H1 (cell line): ENCODE measurements at regions not wholly inside any gene's neighbourhood (a gene's known extent, or its start where the extent isn't known, plus 50 kb on each side); places are given as distances from the start of the nearest gene placed in this dataset.

ENCODE experiments used
- CTCF ChIA-PET: fragments of 300-600 bp; sonication (Branson Sonifier 250); formaldehyde crosslinking; loops from one replicate; lab custom pipeline; 2021; ENCODE audit not compliant: partially characterized antibody; lab: Charles Lee
- POLR2A ChIA-PET: fragments of 300-600 bp; sonication (Branson Sonifier 250); formaldehyde crosslinking; loops from one replicate; lab custom pipeline; 2021; ENCODE audit warnings: inconsistent platforms; ENCODE audit not compliant: partially characterized antibody; lab: Charles Lee
- DNase-seq, 2 experiments: peaks; one replicate each; pipeline versions ENCODE4 v3.0.0 to v3.0.0-alpha.2; 2010 to 2022; ENCODE audit warnings: low spot score in 2 of 2, low read depth in 1 of 2, mixed read lengths in 1 of 2
- FAIRE-seq: peaks from 2 replicates; lab custom pipeline; 2011; peaks lifted over from hg19 to GRCh38; lab: Jason Lieb, UNC
- H2AFZ ChIP-seq: 2 replicates; pipeline ENCODE4 v1.8.1; 2012; ENCODE audit warnings: low read length, inconsistent platforms
- H2AK5ac ChIP-seq: 2 replicates; pipeline ENCODE4 v1.6.1; 2013; ENCODE audit warnings: low read depth, low read length
- H2BK120ac ChIP-seq: replicated peaks from 2 replicates; pipeline ENCODE3; 2013; ENCODE audit warnings: low read depth, low read length, inconsistent platforms
- H2BK12ac ChIP-seq: 2 replicates; pipeline ENCODE4 v1.6.1; 2013; ENCODE audit warnings: low read depth, low read length
- H2BK15ac ChIP-seq: 2 replicates; pipeline ENCODE4 v1.6.1; 2013; ENCODE audit warnings: low read length
- H2BK20ac ChIP-seq: 2 replicates; pipeline ENCODE4 v1.6.1; 2013; ENCODE audit warnings: low read length
- H2BK5ac ChIP-seq: 2 replicates; pipeline ENCODE4 v1.6.1; 2013; ENCODE audit warnings: low read depth, low read length
- H3K14ac ChIP-seq: 2 replicates; pipeline ENCODE4 v1.6.1; 2013; ENCODE audit warnings: inconsistent platforms; ENCODE audit not compliant: insufficient read length
- H3K18ac ChIP-seq: 2 replicates; pipeline ENCODE4 v1.6.1; 2013; ENCODE audit warnings: low read length; ENCODE audit errors: extremely low read depth
- H3K23ac ChIP-seq: 2 replicates; pipeline ENCODE4 v1.6.1; 2013; ENCODE audit warnings: inconsistent platforms; ENCODE audit not compliant: insufficient read length
- H3K23me2 ChIP-seq: 2 replicates; pipeline ENCODE4 v1.6.1; 2013; ENCODE audit warnings: low read depth, low read length
- H3K27ac ChIP-seq: 2 replicates; pipeline ENCODE4 v1.6.1; 2011; ENCODE audit warnings: low read depth, low read length, inconsistent platforms
- H3K27me3 ChIP-seq, 4 experiments: replicated peaks in 1 of 4; 1 replicate in 1 of 4; 2 replicates in 3 of 4; pipeline versions ENCODE4 v1.6.1 to v1.8.1; 2011 to 2013; ENCODE audit warnings: low read length in 3 of 4, mild to moderate bottlenecking in 3 of 4, inconsistent platforms in 2 of 4, mixed read lengths in 2 of 4, moderate library complexity in 1 of 4; ENCODE audit not compliant: control insufficient read depth in 3 of 4, insufficient read depth in 3 of 4; ENCODE audit errors: extremely low read depth in 1 of 4
- H3K36me3 ChIP-seq, 4 experiments: 2 replicates each; pipeline versions ENCODE4 v1.6.1 to v1.8.1; 2011 to 2013; ENCODE audit warnings: mild to moderate bottlenecking in 4 of 4, low read length in 3 of 4, moderate library complexity in 2 of 4, control low read depth in 1 of 4, inconsistent platforms in 1 of 4; ENCODE audit not compliant: insufficient read depth in 4 of 4, control insufficient read depth in 2 of 4
- H3K4ac ChIP-seq: replicated peaks from 2 replicates; pipeline ENCODE3; 2013; ENCODE audit warnings: low read length, low read depth, mixed read lengths, inconsistent platforms; ENCODE audit not compliant: insufficient read length
- H3K4me1 ChIP-seq, 4 experiments: replicated peaks in 1 of 4; 1 replicate in 1 of 4; 2 replicates in 3 of 4; pipeline versions ENCODE4 v1.6.1 to v1.8.1; 2011 to 2013; ENCODE audit warnings: low read length in 3 of 4, inconsistent platforms in 2 of 4, mixed read lengths in 1 of 4; ENCODE audit not compliant: insufficient read depth in 4 of 4, control insufficient read depth in 3 of 4
- H3K4me2 ChIP-seq, 2 experiments: 2 replicates each; pipeline versions ENCODE4 v1.6.1 to v1.8.1; 2011 to 2013; ENCODE audit warnings: low read depth in 2 of 2, low read length in 2 of 2, control low read depth in 1 of 2, inconsistent platforms in 1 of 2, mild to moderate bottlenecking in 1 of 2; ENCODE audit not compliant: insufficient read depth in 1 of 2
- H3K4me3 ChIP-seq, 4 experiments: fragments of 200-600, 300-600 bp in 1 of 4; sonication (generic), shearing (Covaris generic), sonication (Bioruptor Twin) in 1 of 4; 2 replicates each; pipeline versions ENCODE4 v1.5.1 to v1.8.1; 2011 to 2016; ENCODE audit warnings: low read length in 4 of 4, low read depth in 3 of 4, control low read depth in 2 of 4, inconsistent platforms in 2 of 4, mild to moderate bottlenecking in 2 of 4, mixed read lengths in 1 of 4, moderate library complexity in 1 of 4; ENCODE audit not compliant: insufficient read depth in 2 of 4; ENCODE audit errors: extremely low read depth in 1 of 4
- H3K56ac ChIP-seq: replicated peaks from 2 replicates; pipeline ENCODE3; 2013; ENCODE audit warnings: low read depth, mild to moderate bottlenecking, mixed read lengths, low read length, inconsistent platforms; ENCODE audit not compliant: insufficient read length
- H3K79me1 ChIP-seq: 2 replicates; pipeline ENCODE4 v1.6.1; 2013; ENCODE audit warnings: low read depth, low read length, control low read depth
- H3K79me2 ChIP-seq, 2 experiments: 2 replicates each; pipeline versions ENCODE4 v1.6.1 to v1.8.1; 2012 to 2013; ENCODE audit warnings: low read length in 2 of 2, mild to moderate bottlenecking in 2 of 2, inconsistent platforms in 1 of 2; ENCODE audit not compliant: insufficient read depth in 2 of 2, control insufficient read depth in 1 of 2
- H3K9ac ChIP-seq, 4 experiments: replicated peaks in 1 of 4; 1 replicate in 1 of 4; 2 replicates in 3 of 4; pipeline versions ENCODE4 v1.6.1 to v1.8.1; 2011 to 2013; ENCODE audit warnings: low read depth in 3 of 4, low read length in 3 of 4, control low read depth in 2 of 4, mild to moderate bottlenecking in 2 of 4, moderate library complexity in 2 of 4, inconsistent platforms in 1 of 4; ENCODE audit errors: extremely low read depth in 1 of 4
- H3K9me3 ChIP-seq, 2 experiments: 2 replicates each; pipeline versions ENCODE4 v1.6.1 to v1.8.1; 2012 to 2013; ENCODE audit warnings: mild to moderate bottlenecking in 2 of 2, moderate library complexity in 2 of 2, control low read depth in 1 of 2, inconsistent platforms in 1 of 2, low read depth in 1 of 2, low read length in 1 of 2, mixed read lengths in 1 of 2; ENCODE audit not compliant: insufficient read depth in 2 of 2
- H4K20me1 ChIP-seq, 2 experiments: replicated peaks in 1 of 2; 2 replicates each; pipeline versions ENCODE3 to v1.8.1; 2011 to 2013; ENCODE audit warnings: inconsistent platforms in 2 of 2, low read length in 2 of 2, mild to moderate bottlenecking in 1 of 2; ENCODE audit not compliant: insufficient read depth in 2 of 2, control insufficient read depth in 1 of 2
- H4K5ac ChIP-seq: 2 replicates; pipeline ENCODE4 v1.6.1; 2013; ENCODE audit warnings: low read length, low read depth, mixed read lengths, inconsistent platforms; ENCODE audit not compliant: insufficient read length
- H4K8ac ChIP-seq: 2 replicates; pipeline ENCODE4 v1.8.0; 2013; ENCODE audit warnings: mild to moderate bottlenecking, moderate library complexity, low read length, inconsistent platforms; ENCODE audit not compliant: insufficient read depth; ENCODE audit errors: extremely low read depth
- H4K91ac ChIP-seq: replicated peaks from 2 replicates; pipeline ENCODE3; 2013; ENCODE audit warnings: low read length, mixed read lengths, inconsistent platforms; ENCODE audit not compliant: insufficient read length
- CBX5 ChIP-seq: fragments of 300-800, 300-1000 bp; sonication (generic); IDR thresholded peaks from 2 replicates; pipeline ENCODE4 v1.7.1; 2016; ENCODE audit warnings: antibody characterized with exemption, low read length, low read depth
- CTBP2 ChIP-seq: IDR thresholded peaks from 2 replicates; pipeline ENCODE4 v1.7.0; 2011; ENCODE audit warnings: borderline replicate concordance, mild to moderate bottlenecking, moderate library complexity, mixed read lengths, low read length; ENCODE audit not compliant: insufficient read depth, insufficient read length
- EGR1 ChIP-seq: IDR thresholded peaks from 2 replicates; pipeline ENCODE4 v1.6.1; 2011; ENCODE audit warnings: low read depth, low read length, borderline replicate concordance
- EP300 ChIP-seq, 2 experiments: IDR thresholded peaks; 1 replicate in 1 of 2; 2 replicates in 1 of 2; pipeline ENCODE4 v1.6.1; 2011 to 2012; ENCODE audit warnings: low read depth in 2 of 2, low read length in 2 of 2, mild to moderate bottlenecking in 2 of 2, borderline replicate concordance in 1 of 2, inconsistent platforms in 1 of 2, moderate library complexity in 1 of 2
- KDM4A ChIP-seq: IDR thresholded peaks from one replicate; pipeline ENCODE4 v1.7.1; 2012; ENCODE audit warnings: low read depth, mild to moderate bottlenecking, moderate library complexity, low read length, inconsistent platforms; ENCODE audit not compliant: severe bottlenecking
- POLR2AphosphoS5 ChIP-seq: IDR thresholded peaks from 2 replicates; pipeline ENCODE4 v1.6.1; 2011; ENCODE audit warnings: low read depth, low read length
- SAP30 ChIP-seq: fragments of 300-600 bp; sonication (generic); IDR thresholded peaks from 2 replicates; pipeline ENCODE4 v1.7.1; 2012; ENCODE audit warnings: low read length, moderate library complexity, mild to moderate bottlenecking, inconsistent platforms; ENCODE audit not compliant: insufficient read depth, insufficient replicate concordance
- SP2 ChIP-seq: IDR thresholded peaks from 2 replicates; pipeline ENCODE4 v1.6.1; 2012; ENCODE audit warnings: mild to moderate bottlenecking, low read length, inconsistent platforms
- SUZ12 ChIP-seq: fragments of 200-600 bp; sonication (generic); IDR thresholded peaks from 2 replicates; pipeline ENCODE4 v1.6.1; 2012; ENCODE audit warnings: mild to moderate bottlenecking, inconsistent platforms, low read length, moderate library complexity, mixed read lengths
- TCF12 ChIP-seq: IDR thresholded peaks from 2 replicates; pipeline ENCODE4 v1.6.1; 2011; ENCODE audit warnings: low read depth, mild to moderate bottlenecking, low read length
- ZNF274 ChIP-seq: IDR thresholded peaks from 2 replicates; pipeline ENCODE4 v1.7.0; 2012; ENCODE audit warnings: low read length, borderline replicate concordance; ENCODE audit errors: extremely low read depth
- WGBS, 2 experiments: shearing (Covaris generic) in 1 of 2; methylation state at CpG; one replicate each; pipeline versions ENCODE4 v1.1.6 to v1.1.7; 2013 to 2015; ENCODE audit warnings: low lambda C conversion rate in 2 of 2, mixed read lengths in 2 of 2, inconsistent platforms in 1 of 2, low coverage in 1 of 2, missing lambda C conversion rate in 1 of 2; ENCODE audit not compliant: insufficient replicate concordance in 2 of 2, insufficient coverage in 1 of 2, insufficient read length in 1 of 2; ENCODE audit errors: extremely low coverage in 1 of 2, missing lambda C conversion rate in 1 of 2; 5-methylcytosine and 5-hydroxymethylcytosine counted together

GRCh38 chr13:63882052-63882451, 2466.4 kb upstream of the PCDH20 start:
- FAIRE-seq, result no peak
- Histone ChIP-seq H3K23me2 (no peaks in the 10 kb centered on the region), H3K9me3 (peaks cover 0 to 3% of the 10 kb centered on the region in 2 experiments; a peak in 1 of 4 replicates), H2BK15ac (no peak overlapping the region), H3K79me1 (no peaks in the 10 kb centered on the region), H2AFZ (no peak overlapping the region), H3K23ac (no peak overlapping the region), H3K56ac (no peak overlapping the region), H3K27ac (no peak overlapping the region), H3K9ac (no peak overlapping the region), H2AK5ac (no peak overlapping the region), H4K91ac (no peak overlapping the region), H3K4ac (no peak overlapping the region), H3K79me2 (no peaks in the 10 kb centered on the region), H2BK120ac (no peak overlapping the region), H3K4me1 (no peaks in the 10 kb centered on the region), H3K4me3 (no peak overlapping the region), H4K8ac (no peak overlapping the region), H3K14ac (no peak overlapping the region), H2BK12ac (no peak overlapping the region), H3K18ac (no peak overlapping the region), H4K20me1 (no peaks in the 10 kb centered on the region), H3K27me3 (no peaks in the 10 kb centered on the region), H2BK20ac (no peak overlapping the region), H3K36me3 (no peaks in the 10 kb centered on the region), H3K4me2 (no peak overlapping the region), H4K5ac (no peak overlapping the region), H2BK5ac (no peak overlapping the region)
- CTCF ChIA-PET, result no interaction called here
- TF ChIP-seq SAP30 (no peak), TCF12 (no peak), KDM4A (no peak), CBX5 (no peak), POLR2AphosphoS5 (no peak), ZNF274 (no peak), CTBP2 (no peak), EGR1 (no peak), SP2 (no peak), SUZ12 (no peak), EP300 (IDR thresholded peaks at IDR 0.05; ENCODE audit: borderline replicate concordance in 1 of 2, low read depth in 2 of 2, low read length in 2 of 2) (no peak)
- DNase-seq, result no peak
- WGBS, 2 experiments, result 87% methylated on average over 1 of the region's 1 CpG; no CpG with 5 or more reads in 1 of the 2 experiments
- POLR2A ChIA-PET, result no interaction called here
